ENCODE measurements at regions not wholly inside any gene's neighbourhood (a gene's known extent, or its start where the extent isn't known, plus 50 kb on each side); places are given as distances from the start of the nearest gene placed in this dataset.

DNA sequence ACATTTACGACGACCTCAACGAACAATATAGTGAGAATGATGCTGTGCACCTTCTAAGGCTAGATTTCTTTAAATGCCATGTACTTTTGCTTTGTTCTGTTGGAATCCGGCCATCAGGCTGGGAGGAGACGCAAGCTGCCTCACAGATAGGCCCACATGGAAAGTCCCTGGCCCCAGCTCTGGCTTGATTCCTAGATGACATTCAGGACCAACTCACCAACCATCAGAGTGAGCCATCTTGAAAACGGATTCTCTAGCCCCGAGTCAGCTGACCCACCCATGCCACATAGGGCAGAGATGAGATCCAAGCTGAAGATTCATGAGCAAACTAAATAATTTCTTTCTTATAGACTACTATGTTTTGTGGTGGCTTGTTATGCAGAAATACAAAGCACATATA is 164.4 kb downstream of the ZNF281 start:
- TF ChIP-seq, protein P1, sequence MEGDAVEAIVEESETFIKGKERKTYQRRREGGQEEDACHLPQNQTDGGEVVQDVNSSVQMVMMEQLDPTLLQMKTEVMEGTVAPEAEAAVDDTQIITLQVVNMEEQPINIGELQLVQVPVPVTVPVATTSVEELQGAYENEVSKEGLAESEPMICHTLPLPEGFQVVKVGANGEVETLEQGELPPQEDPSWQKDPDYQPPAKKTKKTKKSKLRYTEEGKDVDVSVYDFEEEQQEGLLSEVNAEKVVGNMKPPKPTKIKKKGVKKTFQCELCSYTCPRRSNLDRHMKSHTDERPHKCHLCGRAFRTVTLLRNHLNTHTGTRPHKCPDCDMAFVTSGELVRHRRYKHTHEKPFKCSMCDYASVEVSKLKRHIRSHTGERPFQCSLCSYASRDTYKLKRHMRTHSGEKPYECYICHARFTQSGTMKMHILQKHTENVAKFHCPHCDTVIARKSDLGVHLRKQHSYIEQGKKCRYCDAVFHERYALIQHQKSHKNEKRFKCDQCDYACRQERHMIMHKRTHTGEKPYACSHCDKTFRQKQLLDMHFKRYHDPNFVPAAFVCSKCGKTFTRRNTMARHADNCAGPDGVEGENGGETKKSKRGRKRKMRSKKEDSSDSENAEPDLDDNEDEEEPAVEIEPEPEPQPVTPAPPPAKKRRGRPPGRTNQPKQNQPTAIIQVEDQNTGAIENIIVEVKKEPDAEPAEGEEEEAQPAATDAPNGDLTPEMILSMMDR (IDR thresholded peaks at IDR 0.05; ENCODE audit: low read depth, low read length) = no peak
- TF ChIP-seq POLR2A (IDR thresholded peaks at IDR 0.05; ENCODE audit: extremely low read depth, insufficient read length) (no peak), MYC (IDR thresholded peaks at IDR 0.05; ENCODE audit: low read depth, low read length) (no peak)
